ENCODE measurements at regions not wholly inside any gene's neighbourhood (a gene's known extent, or its start where the extent isn't known, plus 50 kb on each side); places are given as distances from the start of the nearest gene placed in this dataset.

- Histone ChIP-seq H4K20me1 (ENCODE audit: insufficient read depth) (no peaks in the 10 kb centered on the region), H3F3A (replicated peaks; ENCODE audit: insufficient read depth) (no peaks in the 10 kb centered on the region), H3K36me3 (replicated peaks in 1 of 2; ENCODE audit: control insufficient read depth in 1 of 2, insufficient read depth in 2 of 2, low read length in 1 of 2) (no peaks in the 10 kb centered on the region), H3K27me3 (ENCODE audit: insufficient read depth) (no peaks in the 10 kb centered on the region), H3K27ac (ENCODE audit: low read depth in 2 of 2, low read length in 1 of 2) (no peak overlapping the region), H2AFZ (ENCODE audit: low read depth) (no peak overlapping the region), H3K9me2 (no peaks in the 10 kb centered on the region), H3K4me2 (no peak overlapping the region), H3K9ac (no peak overlapping the region), H3K79me2 (ENCODE audit: insufficient read depth) (no peaks in the 10 kb centered on the region), H3K4me3 (ENCODE audit: low read depth in 2 of 2, low read length in 1 of 2) (no peak overlapping the region), H3K9me3 (no peaks in the 10 kb centered on the region), H3K4me1 (ENCODE audit: control insufficient read depth in 1 of 2, insufficient read depth in 2 of 2, low read depth in 1 of 2, low read length in 1 of 2) (no peaks in the 10 kb centered on the region)
- TF ChIP-seq, protein P1, sequence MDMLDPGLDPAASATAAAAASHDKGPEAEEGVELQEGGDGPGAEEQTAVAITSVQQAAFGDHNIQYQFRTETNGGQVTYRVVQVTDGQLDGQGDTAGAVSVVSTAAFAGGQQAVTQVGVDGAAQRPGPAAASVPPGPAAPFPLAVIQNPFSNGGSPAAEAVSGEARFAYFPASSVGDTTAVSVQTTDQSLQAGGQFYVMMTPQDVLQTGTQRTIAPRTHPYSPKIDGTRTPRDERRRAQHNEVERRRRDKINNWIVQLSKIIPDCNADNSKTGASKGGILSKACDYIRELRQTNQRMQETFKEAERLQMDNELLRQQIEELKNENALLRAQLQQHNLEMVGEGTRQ (IDR thresholded peaks at IDR 0.05; ENCODE audit: borderline replicate concordance, low read depth, low read length), result no peak
- no peak for TF ChIP-seq MEF2A (IDR thresholded peaks at IDR 0.05; ENCODE audit: borderline replicate concordance, low read depth)
- TF ChIP-seq ZBTB33 (IDR thresholded peaks at IDR 0.05; ENCODE audit: borderline replicate concordance, low read depth), result no peak
- TF ChIP-seq, protein P2, sequence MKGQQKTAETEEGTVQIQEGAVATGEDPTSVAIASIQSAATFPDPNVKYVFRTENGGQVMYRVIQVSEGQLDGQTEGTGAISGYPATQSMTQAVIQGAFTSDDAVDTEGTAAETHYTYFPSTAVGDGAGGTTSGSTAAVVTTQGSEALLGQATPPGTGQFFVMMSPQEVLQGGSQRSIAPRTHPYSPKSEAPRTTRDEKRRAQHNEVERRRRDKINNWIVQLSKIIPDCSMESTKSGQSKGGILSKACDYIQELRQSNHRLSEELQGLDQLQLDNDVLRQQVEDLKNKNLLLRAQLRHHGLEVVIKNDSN (IDR thresholded peaks at IDR 0.05; ENCODE audit: borderline replicate concordance, low read depth), result no peak
- TF ChIP-seq FOSL2 (IDR thresholded peaks at IDR 0.05; ENCODE audit: borderline replicate concordance, low read depth), result no peak
- TF ChIP-seq TCF12 (IDR thresholded peaks at IDR 0.05), result no peak
- no peak for TF ChIP-seq MXI1 (IDR thresholded peaks at IDR 0.05; ENCODE audit: low read depth, low read length)
- CTCF ChIA-PET, result no interaction called here
- no peak for DNase-seq
- 17% methylated on average over 6 of the region's 11 CpGs for WGBS (ENCODE audit: low lambda C conversion rate)
- POLR2A ChIA-PET, result no interaction called here
Observed at GRCh38 chr15:25177955-25178801, 223.4 kb downstream of the SNRPN start.

DNA sequence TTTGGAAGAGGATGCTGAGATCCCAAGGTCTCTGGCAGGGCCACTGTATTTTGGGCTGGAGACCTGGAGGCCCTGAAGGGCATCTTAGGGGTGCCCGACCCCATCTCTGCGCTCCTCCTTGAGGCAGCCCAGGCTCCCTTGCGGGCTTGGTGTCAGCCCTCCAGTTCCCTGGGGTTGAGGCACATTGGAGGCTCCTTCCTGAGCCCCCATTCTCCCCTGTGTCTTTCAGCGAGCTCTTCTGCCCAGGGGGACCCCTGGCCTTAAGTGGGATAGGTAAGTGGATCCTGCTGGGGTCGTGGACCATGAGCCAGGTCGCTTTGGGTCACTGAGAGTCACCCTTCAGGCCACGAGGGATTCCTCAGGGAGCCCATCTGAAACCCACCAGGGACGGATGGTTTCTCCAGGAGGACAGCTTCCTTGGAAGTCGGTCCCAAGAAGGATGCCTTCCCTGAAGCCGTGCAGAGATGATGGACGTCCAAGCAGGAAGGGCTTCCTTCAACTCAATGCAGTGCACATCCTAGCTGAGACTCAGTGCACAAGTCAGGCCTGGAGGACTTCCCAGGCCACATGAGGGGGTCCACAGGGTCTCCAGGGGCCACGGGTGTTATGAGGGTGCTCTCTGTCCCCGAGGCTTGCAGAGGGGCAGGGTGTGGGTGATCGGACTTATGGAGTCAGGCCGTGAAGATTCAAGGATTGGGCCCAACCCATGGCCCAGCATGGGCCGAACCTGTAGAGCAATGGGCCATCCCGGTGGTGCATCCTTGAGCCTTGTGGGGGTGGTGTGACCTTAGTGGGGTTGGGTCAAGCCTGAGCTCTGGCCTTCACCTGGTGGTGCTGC, 224.3 kb downstream of the SNRPN start:
- H2AFZ ChIP-seq (ENCODE audit: low read depth), result no peak overlapping the region
- H3K79me2 ChIP-seq (ENCODE audit: insufficient read depth), result no peaks in the 10 kb centered on the region
- POLR2A ChIA-PET, result no interaction called here
- H3K27ac ChIP-seq (ENCODE audit: low read depth in 2 of 2, low read length in 1 of 2), result no peak overlapping the region
- H3K27me3 ChIP-seq (ENCODE audit: insufficient read depth), result no peaks in the 10 kb centered on the region
- no peak for TF ChIP-seq FOXM1 (IDR thresholded peaks at IDR 0.05; ENCODE audit: low read depth)
- TF ChIP-seq MAX (IDR thresholded peaks at IDR 0.05; ENCODE audit: low read depth), result no peak
- no peak for TF ChIP-seq GABPA (IDR thresholded peaks at IDR 0.05; ENCODE audit: low read depth)
- no peaks in the 10 kb centered on the region for H3K9me3 ChIP-seq
- no peak for DNase-seq
- no peak overlapping the region for H3K9ac ChIP-seq
- H3K9me2 ChIP-seq, result no peaks in the 10 kb centered on the region
- no peaks in the 10 kb centered on the region for H3F3A ChIP-seq (replicated peaks; ENCODE audit: insufficient read depth)
- CTCF ChIA-PET, result no interaction called here
- no peak overlapping the region for H3K4me2 ChIP-seq
- no peaks in the 10 kb centered on the region for H4K20me1 ChIP-seq (ENCODE audit: insufficient read depth)
- H3K36me3 ChIP-seq (replicated peaks in 1 of 2; ENCODE audit: control insufficient read depth in 1 of 2, insufficient read depth in 2 of 2, low read length in 1 of 2), result no peaks in the 10 kb centered on the region
- 6% methylated on average over 10 of the region's 17 CpGs for WGBS (ENCODE audit: low lambda C conversion rate)
- H3K4me1 ChIP-seq (ENCODE audit: control insufficient read depth in 1 of 2, insufficient read depth in 2 of 2, low read depth in 1 of 2, low read length in 1 of 2), result no peaks in the 10 kb centered on the region
- H3K4me3 ChIP-seq (ENCODE audit: low read depth in 2 of 2, low read length in 1 of 2), result no peak overlapping the region
